GM12873 (cell line): ENCODE measurements at regions not wholly inside any gene's neighbourhood (a gene's known extent, or its start where the extent isn't known, plus 50 kb on each side); places are given as distances from the start of the nearest gene placed in this dataset.

Experiments
- TF ChIP-seq, protein P1 (sequence below): IDR thresholded peaks from 2 replicates; pipeline ENCODE4 v1.5.1; 2012; ENCODE audit warnings: low read depth, mild to moderate bottlenecking, moderate library complexity, low read length, control low read depth; ENCODE audit not compliant: insufficient read depth; ENCODE audit errors: missing control alignments

GRCh38 chr5:116880601-116881000 lies 306.0 kb upstream of the SEMA6A start:
- TF ChIP-seq, protein P1, sequence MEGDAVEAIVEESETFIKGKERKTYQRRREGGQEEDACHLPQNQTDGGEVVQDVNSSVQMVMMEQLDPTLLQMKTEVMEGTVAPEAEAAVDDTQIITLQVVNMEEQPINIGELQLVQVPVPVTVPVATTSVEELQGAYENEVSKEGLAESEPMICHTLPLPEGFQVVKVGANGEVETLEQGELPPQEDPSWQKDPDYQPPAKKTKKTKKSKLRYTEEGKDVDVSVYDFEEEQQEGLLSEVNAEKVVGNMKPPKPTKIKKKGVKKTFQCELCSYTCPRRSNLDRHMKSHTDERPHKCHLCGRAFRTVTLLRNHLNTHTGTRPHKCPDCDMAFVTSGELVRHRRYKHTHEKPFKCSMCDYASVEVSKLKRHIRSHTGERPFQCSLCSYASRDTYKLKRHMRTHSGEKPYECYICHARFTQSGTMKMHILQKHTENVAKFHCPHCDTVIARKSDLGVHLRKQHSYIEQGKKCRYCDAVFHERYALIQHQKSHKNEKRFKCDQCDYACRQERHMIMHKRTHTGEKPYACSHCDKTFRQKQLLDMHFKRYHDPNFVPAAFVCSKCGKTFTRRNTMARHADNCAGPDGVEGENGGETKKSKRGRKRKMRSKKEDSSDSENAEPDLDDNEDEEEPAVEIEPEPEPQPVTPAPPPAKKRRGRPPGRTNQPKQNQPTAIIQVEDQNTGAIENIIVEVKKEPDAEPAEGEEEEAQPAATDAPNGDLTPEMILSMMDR, result no peak

GRCh38 chr5:116880150-116880549 lies 305.5 kb upstream of the SEMA6A start:
- TF ChIP-seq, protein P1, result no peak

DNA sequence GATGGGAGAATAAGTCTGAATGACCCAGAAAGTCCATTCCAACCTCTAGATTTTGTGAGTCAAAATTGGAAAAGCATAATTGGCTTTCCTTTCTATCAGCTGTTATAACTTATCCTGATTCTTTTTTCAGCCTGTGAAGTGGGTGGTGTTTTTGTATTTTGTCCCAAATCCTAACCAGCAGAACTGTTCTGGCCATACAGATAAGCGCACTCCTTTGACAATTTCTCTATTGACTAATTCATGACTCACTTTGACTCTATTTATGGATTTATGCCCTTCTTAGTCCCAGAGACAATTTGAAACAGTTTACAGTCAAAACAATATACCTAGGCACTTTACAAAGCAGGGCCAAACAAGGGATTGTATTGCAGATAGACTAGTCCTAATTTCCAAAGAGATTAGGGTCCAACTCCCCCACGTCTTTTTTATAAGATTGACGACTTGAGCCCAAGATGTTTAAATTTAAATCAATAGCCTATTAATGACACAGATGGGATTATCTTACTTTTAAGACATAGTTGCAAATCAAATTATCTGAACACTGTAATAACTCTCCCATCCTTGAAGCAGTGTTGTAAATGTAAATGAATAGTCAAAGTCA lies 301.7 kb upstream of the SEMA6A start:
- TF ChIP-seq, protein P1, result no peak

GRCh38 chr5:116872986-116873385 lies 298.4 kb upstream of the SEMA6A start:
- TF ChIP-seq, protein P1, result no peak

DNA sequence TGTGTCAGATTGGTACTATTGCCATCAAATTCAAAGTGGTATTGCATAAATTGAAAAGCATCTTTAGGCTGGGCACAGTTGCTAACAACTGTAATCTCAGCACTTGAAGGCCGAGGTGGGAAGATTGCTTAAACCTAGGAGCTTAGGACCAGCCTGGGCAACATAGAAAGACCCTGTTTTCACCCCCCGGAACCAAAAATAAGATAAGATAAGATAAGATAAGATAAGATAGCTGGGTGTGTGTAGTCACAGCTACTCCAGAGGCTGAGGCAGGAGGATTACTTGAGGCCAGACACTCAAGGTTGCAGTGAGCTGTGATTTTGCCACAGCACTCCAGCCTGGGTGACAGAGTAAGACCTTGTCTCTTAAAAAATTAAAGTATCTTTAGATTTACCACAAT lies 297.9 kb upstream of the SEMA6A start:
- TF ChIP-seq, protein P1, result no peak

- TF ChIP-seq, protein P1, result no peak
Measured at GRCh38 chr5:116865651-116866050, 291.0 kb upstream of the SEMA6A start.

DNA sequence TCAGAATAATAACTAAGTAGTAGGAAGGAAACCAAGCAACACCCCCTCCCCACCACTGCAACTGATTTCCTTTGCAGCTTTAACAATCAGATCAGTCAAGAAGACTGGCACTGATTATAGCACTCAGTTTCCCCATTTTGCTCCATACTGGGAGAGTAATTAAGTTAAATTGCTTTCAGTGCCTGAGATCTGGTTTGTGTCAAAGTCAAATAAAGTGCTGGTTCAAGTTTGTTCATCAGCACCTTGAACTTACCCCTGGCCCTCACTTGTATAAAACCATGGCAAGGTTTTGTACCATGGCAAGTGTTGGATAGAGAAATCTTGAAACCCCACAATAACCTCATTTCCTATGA lies 290.2 kb upstream of the SEMA6A start:
- TF ChIP-seq, protein P1, result no peak
